HG03025 (cell line): ENCODE measurements at regions not wholly inside any gene's neighbourhood (a gene's known extent, or its start where the extent isn't known, plus 50 kb on each side); places are given as distances from the start of the nearest gene placed in this dataset.

ENCODE experiments used
- ATAC-seq: cut with Tn5 transposase; IDR thresholded peaks from one replicate; pipeline ENCODE4 v1.9.1; 2021; ENCODE audit warnings: mild to moderate bottlenecking, moderate library complexity; ENCODE audit not compliant: unreplicated experiment, low FRiP score

DNA sequence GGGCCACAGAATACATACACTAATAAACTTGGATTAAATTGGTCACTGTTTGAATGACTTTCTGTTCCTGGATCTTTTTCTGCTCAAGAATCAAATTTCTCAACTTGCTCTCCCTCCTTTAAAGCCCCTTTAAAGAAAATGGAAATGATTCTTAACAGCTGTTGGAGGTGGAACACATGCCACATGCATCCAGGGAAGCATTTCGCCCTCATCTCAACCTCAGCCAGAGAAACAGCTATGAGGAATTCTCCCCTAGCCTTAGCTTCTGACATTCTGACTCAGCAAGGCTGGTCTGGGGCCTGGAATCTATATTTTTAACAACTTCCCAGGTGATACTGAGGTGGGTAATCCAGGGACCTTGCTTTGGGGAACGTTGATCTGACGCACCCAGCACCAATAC lies 263.4 kb upstream of the ECI2 start:
- ATAC-seq: no peak

DNA sequence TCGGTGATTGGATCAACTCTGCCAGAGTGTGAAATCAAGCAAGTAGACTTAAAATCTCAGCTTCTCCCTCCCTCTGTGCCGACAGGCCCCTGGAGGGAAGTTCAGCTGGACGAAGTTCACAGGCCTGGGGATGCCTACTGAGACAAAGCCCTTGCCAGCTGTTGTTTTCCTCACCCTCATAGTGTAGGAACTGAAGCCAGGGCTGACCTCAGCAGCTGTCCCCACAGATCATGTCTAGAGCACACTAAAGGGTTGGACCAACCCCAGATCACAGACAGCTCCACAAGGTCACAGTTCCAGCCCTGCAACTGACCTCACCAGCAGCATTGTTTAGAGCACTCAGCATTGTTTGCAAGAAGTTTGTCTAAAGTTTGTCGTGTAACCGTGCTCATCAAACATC lies 261.9 kb upstream of the ECI2 start:
- ATAC-seq: no peak

DNA sequence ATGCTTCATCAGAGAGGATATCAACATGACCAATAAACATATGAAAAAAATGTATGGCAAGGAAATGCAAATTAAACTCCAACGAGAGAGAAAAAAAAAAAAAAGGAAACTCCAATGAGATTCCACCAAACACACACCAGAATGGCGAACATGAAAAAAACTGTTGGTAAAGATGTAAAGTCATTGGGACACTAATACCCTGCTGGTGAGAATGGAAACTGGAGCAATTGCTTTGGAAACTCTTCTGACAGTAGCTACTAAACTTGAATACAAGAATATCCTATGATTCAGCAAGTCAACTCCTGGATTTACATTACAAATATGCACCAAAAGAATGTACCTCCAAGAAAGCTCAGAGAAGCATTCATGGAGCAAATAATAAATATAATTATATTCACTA lies 260.7 kb upstream of the ECI2 start:
- ATAC-seq: no peak

DNA sequence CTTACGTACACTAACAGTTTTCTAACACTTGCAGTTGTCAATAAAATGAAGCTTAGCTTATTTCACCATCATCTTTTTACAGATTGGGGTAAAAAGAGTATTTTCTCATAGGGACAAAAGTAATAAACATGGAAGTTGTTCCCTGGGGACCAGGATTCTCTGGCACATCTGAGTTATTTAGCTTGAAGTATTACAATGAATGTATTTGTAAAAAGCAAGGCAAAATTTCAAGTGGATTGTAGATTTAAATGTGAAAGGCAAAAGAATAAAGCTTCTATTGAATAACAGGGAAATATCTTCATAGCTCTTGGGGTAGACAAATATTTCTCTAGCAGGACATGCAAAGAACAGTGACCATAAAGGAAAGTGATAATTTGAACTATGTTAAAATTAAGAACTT lies 260.0 kb upstream of the ECI2 start:
- ATAC-seq: no peak

DNA sequence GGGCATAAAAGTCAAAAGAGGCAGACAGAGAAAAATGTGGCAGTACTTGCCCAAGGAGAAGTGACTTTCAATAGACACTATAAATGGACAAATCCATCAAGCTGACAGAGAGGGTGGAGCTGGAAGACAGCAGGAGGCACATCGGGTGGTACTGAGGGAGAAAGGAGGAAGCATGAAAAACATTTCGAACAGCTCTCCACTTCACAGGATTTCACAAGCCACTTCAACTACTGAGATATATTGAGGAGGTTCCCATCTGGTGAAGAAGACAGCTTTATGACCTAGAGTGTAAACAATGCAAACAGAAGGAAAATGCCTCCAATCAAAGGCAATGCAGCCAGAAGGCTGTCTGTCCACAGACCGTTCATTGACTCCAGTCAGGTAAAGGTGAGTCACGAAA lies 259.4 kb upstream of the ECI2 start:
- no peak for ATAC-seq

DNA sequence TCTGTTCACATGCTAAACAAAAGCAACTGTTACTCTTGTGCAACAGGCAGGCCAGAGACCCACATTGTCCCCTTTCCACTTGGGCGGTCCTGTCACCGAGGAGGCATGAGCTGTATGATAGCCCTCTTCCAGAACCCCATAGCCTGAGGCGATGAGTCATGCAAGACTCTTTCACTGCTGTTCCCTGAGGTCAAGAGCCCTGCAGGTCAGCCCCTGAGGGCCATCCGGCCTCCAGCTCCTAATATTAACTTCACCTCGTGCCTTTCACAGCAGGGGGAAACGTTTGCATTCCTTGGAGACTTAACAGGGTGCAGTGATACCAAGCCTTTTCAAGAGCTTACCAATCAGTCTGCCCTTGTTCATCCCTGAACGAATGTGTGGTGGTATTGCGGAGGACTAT lies 253.3 kb upstream of the ECI2 start:
- no peak for ATAC-seq

DNA sequence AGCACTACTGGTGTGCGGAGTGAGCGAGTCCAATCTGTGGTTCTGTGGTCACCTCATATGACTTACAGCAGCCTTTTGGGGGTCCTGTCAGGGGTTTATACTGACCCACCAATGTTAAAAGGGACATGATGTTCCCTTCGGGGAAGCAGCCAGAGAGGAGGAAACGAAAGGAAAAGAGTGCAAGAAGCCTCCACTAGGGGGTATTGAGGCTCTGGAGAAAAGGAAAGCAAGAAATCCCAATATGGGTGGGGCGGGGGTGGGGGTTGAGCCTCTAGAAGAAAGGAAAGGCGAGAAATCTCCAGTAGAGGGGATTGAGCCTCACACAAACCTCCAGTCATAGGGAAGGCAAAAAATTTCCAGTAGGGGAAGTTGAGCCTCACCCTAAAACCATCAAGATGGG lies 249.3 kb upstream of the ECI2 start:
- no peak for ATAC-seq

DNA sequence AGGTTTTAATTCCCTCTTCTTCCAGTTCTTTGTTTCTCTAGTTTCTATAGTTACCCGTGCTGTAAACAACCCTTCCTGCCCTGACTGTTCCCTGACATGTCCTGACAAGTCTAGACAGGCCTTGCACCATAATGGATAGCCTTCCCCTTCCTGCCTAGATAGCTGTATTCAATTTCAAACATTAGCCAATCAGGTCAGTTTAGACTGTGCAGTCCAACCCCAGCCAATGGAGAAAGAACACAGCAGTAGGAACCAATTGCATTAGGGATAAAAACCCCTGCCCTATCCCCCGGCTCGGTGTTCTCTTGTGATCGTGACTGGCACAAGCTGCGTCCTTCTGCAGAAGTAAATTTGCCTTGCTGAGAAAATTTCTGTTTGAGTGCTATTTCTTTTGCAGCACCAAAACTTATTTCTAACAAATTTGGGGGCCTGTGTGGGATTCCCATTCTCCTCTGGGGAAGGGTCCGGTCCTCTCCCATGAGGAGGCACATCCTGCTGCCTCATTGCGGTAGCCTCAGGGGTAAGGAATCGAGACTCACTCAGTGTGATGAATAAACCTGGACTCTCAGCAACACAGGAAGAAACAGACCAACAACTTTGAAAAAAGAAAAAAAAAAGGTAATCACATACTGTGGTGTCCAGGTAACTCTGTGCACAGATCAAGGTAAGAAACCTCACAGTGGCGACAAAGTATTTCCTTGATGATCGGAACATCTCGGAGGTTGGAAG lies 248.7 kb upstream of the ECI2 start:
- no peak for ATAC-seq

DNA sequence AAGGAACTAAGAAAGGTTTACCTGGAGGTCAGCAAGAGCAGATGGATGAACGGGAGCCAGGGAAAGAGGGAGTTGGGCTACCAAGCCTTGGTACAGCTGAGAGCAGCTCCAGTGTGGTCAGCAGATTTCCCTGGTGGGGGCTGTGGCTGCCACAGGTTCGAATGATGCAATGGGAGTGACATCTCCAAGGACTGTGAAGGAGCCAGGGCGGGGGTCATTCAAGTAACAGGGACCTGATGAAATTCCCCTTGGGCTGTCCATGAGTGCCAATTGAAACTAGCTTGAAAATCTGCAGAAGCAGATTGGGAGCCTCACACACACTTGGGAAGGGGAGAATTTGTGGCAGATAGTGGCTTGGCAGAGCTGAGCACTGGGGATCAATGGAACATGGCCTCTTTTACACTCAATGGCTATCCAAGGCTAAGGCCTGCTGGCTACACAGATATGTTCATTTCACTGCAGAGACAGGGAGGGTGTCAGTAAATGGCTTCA lies 247.0 kb upstream of the ECI2 start:
- ATAC-seq: no peak

DNA sequence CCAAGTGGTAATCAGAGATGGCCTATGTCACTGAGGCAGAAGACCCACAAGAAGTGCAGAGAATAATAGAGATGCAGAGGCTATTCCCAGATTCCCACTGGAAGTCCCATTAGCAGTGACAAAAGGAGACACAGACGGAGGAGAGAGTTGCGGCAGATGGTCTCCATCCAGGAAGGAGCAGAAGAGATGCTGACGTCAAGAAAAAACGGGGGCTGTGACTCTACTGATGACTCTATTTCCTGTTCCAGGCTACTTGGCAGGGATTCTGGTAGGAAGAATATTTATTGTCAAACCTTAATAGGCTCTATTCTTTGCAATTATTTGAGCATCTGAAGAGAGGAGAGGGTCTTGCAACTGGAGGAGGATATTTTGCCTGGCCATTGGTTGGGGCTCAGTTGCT lies 246.0 kb upstream of the ECI2 start:
- no peak for ATAC-seq

DNA sequence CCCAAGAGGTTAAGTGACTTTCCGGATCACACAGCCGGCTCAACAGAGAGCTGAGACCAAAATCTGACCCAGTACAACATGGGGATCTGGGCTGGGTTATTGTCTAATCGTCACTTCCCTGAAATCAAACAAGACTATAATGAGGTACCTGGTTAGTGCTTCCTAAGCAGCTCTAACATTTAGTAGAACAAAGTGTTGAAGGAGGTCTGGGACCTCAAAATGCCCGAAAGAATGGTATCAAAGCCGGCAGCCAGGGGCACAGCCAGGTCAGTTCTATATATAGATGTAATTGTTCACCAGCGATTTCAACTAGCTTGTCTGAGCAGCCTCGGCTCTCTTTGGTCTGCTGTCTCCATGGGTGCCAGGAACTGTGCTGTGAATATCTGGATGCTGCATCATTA lies 245.5 kb upstream of the ECI2 start:
- ATAC-seq: no peak

DNA sequence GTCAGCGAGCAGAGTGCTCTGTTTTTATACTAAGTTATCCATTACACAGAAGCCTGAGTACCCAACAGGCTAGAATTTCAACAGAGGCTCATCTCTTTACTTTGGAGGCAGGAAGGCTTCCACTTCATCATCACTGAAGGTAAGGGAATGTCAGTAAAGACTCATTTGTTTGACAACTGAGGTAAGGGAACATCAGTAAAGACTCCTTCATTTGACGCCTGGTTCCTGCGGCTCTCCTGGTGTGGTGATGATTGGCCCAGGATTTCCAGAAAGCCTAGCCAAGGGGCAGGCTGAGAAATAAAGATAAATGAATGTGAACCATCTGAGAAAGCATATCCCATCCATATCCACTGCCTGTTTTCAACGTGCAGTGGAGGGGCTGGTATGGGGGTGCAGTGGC lies 244.6 kb upstream of the ECI2 start:
- ATAC-seq: no peak

DNA sequence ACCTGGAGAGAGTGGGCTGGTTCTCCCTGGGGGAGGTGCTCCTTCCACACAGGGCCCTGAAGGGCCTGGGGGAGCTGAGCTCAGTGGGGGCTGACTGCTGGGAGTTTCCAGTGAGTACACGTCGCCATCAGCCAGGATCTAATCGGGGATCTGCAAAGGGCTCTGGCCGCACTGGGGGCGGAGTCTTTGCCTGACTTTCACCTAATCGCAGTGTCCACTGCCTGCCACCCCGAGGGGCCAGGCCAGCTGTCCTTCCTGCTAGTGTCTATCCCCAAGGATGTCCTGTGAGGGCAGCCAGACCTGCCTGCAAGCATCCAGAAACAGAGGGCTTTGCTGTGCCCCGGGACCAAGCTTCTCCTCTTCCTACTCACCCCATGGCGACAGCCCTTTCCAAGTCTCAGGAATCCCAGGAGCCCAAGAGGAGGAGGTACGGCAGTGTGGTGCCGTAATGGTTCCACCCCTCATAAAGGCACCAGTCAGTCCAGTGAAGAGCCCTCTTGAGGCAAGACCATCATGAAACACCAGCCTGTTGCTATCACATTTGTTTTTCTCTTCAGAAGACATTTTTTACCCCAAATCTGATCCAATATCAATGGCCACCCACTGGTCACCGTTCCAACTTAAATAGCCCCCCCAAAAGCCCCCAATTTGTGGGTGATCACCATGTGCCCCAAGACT lies 243.1 kb upstream of the ECI2 start:
- ATAC-seq: no peak

DNA sequence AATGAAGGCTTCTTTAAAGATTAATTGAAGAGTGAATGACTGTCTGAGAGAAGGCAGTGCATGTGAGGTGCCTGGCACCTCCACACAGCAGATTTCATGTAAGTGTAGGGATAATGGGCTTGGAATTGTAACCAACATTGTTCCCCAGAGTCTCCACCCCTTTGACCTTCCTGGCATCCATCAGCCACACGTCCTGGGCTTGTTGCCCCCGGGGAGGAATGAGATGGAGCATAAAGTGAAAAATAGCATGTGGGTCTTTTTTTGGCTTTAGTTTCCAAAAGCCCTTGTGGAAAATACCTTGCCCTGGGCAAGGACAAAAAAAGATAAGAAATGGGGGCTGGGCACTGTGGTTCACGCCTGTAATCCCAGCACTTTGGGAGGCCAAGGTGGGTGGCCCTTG lies 242.2 kb upstream of the ECI2 start:
- ATAC-seq: no peak

DNA sequence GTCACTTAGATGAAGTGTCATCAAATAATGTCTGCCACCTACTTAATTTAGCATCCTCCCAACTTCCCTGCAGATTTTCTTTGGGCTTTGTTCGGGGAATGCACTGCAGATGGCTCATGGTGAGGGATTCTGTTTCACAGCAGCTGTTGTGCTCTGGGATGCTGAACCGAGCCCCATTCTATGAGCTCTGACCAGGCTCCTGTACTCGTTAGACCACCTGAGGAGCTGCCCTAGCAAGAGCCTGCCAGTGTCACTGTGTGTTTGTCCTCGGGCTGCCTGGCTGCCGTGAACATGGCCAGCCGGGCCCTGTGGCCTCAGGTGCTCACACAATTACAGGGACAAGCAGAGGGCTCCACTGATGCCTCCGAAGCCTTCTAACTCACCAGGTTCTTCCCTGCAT lies 238.8 kb upstream of the ECI2 start:
- no peak for ATAC-seq

DNA sequence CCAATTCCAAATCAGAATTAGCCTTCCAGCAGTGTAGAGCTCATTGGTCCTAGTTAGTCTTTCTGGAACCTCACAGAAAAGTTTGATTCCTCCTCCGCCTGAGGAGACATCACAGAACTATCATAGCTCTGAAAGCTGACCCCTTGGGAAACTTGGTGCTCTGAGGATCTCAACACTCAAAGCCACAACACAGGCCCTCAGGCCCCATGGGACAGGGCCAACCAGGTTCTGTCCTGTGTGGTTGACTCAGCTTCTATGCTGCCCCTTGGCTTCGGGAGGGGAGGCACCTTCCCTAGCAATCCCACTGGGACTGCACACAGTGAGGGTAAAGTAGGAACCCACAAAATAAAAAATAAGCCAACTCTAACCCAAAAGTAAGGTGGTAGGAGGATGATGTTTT lies 237.5 kb upstream of the ECI2 start:
- no peak for ATAC-seq

DNA sequence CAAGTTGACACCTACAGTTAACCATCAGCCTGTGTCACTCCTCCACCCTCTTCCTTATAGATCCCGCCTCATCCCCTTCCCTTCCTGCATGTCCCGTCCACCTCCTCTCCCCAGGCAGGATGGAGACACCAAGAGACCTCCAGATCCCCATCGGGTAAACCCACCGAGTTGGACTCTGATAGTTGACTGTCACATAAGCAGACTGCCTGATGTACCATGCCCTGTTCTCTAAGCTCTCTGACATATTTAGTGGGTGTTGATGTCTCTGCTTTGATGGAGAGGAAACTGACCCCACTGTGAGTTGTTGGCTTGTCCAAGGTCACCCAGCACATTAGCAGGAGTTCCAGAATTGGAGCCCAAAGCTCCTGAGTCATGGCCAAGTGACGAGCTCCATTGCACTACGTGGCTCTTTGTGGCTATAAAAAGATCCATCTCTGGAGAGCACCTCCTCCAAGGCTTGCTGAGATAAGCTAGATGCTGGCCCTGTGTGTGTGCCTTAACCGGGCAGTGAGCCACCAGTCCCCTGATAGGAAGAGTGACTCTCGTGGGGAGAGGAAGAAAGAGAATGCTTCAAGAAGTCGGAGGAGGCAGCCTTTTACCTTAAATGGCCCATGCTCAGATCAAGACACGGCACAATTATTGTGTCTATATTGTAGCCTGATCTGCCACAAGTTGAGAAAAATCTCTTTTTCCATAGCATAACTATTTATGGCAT lies 236.0 kb upstream of the ECI2 start:
- ATAC-seq: no peak

DNA sequence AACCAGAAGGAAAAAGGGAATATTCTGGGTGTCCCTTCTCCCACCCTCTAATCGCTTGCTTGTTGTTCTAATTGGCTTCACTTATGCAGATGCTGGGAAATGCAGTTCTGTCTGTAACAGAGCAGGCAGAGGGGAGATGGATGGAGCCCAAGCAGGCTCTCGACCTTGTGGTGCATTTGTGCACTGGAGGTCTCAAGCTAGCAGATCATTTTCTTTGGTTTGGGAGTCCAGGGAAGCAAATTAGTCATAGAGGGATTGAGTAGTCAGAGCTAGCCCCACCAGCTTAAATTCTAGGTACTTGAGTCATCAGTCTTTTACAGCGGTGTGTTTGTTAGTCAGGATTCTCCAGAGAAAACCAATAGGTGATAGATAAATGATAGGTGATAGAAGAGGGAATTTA lies 234.7 kb upstream of the ECI2 start:
- no peak for ATAC-seq

DNA sequence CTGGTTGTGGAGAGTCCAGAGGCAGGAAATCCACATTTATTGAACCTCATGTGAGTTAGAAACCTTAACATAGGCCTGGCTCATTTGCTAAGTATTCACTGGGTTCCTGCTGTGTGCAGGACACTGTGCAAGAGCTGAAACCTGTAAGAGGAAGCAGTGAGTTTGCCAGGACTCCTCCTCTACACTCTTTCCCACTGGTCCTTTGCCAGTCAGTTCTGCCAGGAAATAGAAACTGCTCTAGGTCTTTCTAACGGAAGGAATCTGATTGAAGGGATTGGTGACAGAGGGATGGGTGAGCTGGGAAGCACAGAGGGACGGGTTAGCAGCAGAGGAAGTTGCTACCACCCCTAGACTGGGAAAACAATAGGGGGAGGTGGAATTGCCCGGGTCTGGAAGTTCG lies 234.2 kb upstream of the ECI2 start:
- ATAC-seq: no peak

DNA sequence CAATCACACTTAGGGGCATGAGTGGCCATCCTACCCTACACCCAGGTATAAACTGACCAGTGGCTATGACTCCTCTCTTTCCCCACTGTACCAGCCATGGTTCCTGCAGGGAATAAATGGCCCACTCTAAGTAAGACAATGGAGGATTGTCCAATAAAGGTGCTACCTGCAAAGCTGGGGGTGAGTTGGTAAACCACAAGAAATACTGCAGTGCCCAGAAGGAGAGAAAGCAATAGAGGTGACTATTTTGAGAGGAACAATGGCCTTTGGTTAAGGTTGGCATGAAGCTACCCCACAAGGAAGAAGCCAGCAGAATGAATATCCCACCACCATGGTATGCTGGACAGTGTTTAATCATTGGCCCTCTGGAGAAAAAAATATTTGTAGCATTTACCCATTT lies 233.3 kb upstream of the ECI2 start:
- ATAC-seq: no peak

DNA sequence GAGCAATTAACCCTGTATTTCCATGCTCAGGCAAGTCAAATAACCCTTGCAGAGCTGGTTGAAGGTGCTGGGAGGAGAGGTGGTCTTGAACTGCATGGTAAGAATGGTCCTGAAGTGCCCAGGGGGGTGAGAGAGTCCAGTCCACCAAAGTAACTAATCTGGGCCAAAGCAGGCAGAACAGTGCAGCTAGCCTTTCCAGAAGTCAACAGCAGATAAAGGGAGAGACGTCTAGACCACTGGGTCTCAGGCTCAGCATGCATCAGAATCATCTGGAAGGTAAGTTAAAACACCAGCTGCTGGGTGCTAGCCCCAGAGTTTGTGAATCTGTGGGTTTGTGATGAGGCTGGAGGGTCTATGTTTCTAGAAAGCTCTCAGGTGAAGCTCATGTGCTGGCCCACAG lies 232.3 kb upstream of the ECI2 start:
- ATAC-seq: no peak
